ENCODE measurements at regions not wholly inside any gene's neighbourhood (a gene's known extent, or its start where the extent isn't known, plus 50 kb on each side); places are given as distances from the start of the nearest gene placed in this dataset.
"Not testable (repeated sequence)": the region's sequence is repeated elsewhere in the genome, so short reads cannot be mapped to it uniquely, and the experiment has no call there.

- intact Hi-C loops (cut with DNase I; ENCODE audit: low total_unique reads), result no loop called here
- H3K27me3 ChIP-seq (replicated peaks in 1 of 7), result no peaks in the 10 kb centered on the region
- no peak overlapping the region for H3K27ac ChIP-seq
- no peak overlapping the region for H3K4me3 ChIP-seq
- H3K4me1 ChIP-seq, result peaks cover 0 to 3% (median 0%) of the 10 kb centered on the region in 6 donors
- H3K9me3 ChIP-seq, result no peaks in the 10 kb centered on the region
- DNase-seq, result no peak
- no peaks in the 10 kb centered on the region for H3K36me3 ChIP-seq
- no peak for TF ChIP-seq POLR2A (IDR thresholded peaks at IDR 0.05)
- no peak for TF ChIP-seq POLR2AphosphoS5 (IDR thresholded peaks at IDR 0.05)
- no peak for TF ChIP-seq CTCF (IDR thresholded peaks at IDR 0.05 in 8 of 11, conservative IDR thresholded peaks at IDR 0.05 in 3 of 11)
- 17 to 35% (median 25%) methylated on average over 6 of the region's 6 CpGs for WGBS, 5 donors
Measured at GRCh38 chr3:154872074-154872473, 208.0 kb upstream of the MME start.

- TF ChIP-seq POLR2AphosphoS5 (IDR thresholded peaks at IDR 0.05) (no peak), CTCF (IDR thresholded peaks at IDR 0.05 in 8 of 11, conservative IDR thresholded peaks at IDR 0.05 in 3 of 11) (no peak), POLR2A (IDR thresholded peaks at IDR 0.05) (no peak)
- Histone ChIP-seq H3K4me3 (no peak overlapping the region), H3K4me1 (no peaks in the 10 kb centered on the region), H3K27ac (no peak overlapping the region), H3K36me3 (no peaks in the 10 kb centered on the region), H3K9me3 (no peaks in the 10 kb centered on the region), H3K27me3 (replicated peaks in 1 of 7) (no peaks in the 10 kb centered on the region)
- intact Hi-C loops (cut with DNase I; ENCODE audit: low total_unique reads), result no loop called here
- WGBS, 5 donors, result 67 to 90% (median 82%) methylated on average over 1 of the region's 1 CpG
- no peak for DNase-seq
Measured at GRCh38 chr3:154864947-154865346, 215.2 kb upstream of the MME start.

GRCh38 chr3:154862265-154862664 is 217.9 kb upstream of the MME start:
- TF ChIP-seq POLR2A (IDR thresholded peaks at IDR 0.05), result no peak
- no peak for TF ChIP-seq CTCF (IDR thresholded peaks at IDR 0.05 in 8 of 11, conservative IDR thresholded peaks at IDR 0.05 in 3 of 11)
- TF ChIP-seq POLR2AphosphoS5 (IDR thresholded peaks at IDR 0.05), result no peak
- intact Hi-C loops (cut with DNase I; ENCODE audit: low total_unique reads), result no loop called here
- Histone ChIP-seq H3K36me3 (no peaks in the 10 kb centered on the region), H3K9me3 (peaks cover 0 to 6% (median 0%) of the 10 kb centered on the region in 8 donors), H3K27ac (no peak overlapping the region), H3K4me3 (no peak overlapping the region), H3K4me1 (no peaks in the 10 kb centered on the region), H3K27me3 (replicated peaks in 1 of 7) (no peaks in the 10 kb centered on the region)
- no peak for DNase-seq

- H3K4me1 ChIP-seq; intact Hi-C loops (cut with DNase I; ENCODE audit: low total_unique reads); H3K4me3 ChIP-seq; H3K36me3 ChIP-seq; H3K27me3 ChIP-seq (replicated peaks in 1 of 7); H3K27ac ChIP-seq; DNase-seq; H3K9me3 ChIP-seq: not testable (repeated sequence)
- 74 to 90% (median 82%) methylated on average over 3 of the region's 3 CpGs for WGBS, 5 donors
Measured at GRCh38 chr3:154852998-154853397, 227.1 kb upstream of the MME start.

DNA sequence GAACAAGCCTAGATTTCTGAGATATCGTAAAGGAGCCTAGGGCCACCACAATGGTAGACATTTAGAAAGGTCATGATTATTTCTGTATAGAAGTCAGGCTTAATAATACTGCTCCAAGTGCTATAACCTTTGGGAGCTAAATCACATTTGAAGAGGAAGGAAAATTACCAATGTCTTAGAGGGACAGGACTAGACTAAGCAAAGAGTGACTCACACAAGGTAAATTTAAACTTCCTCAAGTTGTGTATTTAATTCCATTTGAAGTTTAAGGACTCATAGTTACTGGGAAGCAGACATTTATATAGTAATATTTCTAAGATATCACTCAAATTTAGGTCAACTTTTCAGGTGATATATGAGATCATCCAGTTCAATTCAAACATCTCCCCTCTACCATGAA is 227.6 kb upstream of the MME start:
- intact Hi-C loops (cut with DNase I; ENCODE audit: low total_unique reads), result no loop called here
- TF ChIP-seq POLR2A (IDR thresholded peaks at IDR 0.05) (no peak), CTCF (IDR thresholded peaks at IDR 0.05 in 8 of 11, conservative IDR thresholded peaks at IDR 0.05 in 3 of 11) (no peak), POLR2AphosphoS5 (IDR thresholded peaks at IDR 0.05) (no peak)
- WGBS, 5 donors, result 53 to 100% (median 95%) methylated on average over 1 of the region's 1 CpG
- DNase-seq, result no peak
- Histone ChIP-seq H3K27ac (no peak overlapping the region), H3K4me3 (no peak overlapping the region), H3K36me3 (no peaks in the 10 kb centered on the region), H3K27me3 (replicated peaks in 1 of 7) (no peaks in the 10 kb centered on the region), H3K4me1 (no peaks in the 10 kb centered on the region), H3K9me3 (peaks cover 0 to 4% (median 0%) of the 10 kb centered on the region in 8 donors)

Measured in spleen (tissue), 11 donors.